ENCODE measurements at regions not wholly inside any gene's neighbourhood (a gene's known extent, or its start where the extent isn't known, plus 50 kb on each side); places are given as distances from the start of the nearest gene placed in this dataset.
"Not testable (repeated sequence)": the region's sequence is repeated elsewhere in the genome, so short reads cannot be mapped to it uniquely, and the experiment has no call there.

DNA sequence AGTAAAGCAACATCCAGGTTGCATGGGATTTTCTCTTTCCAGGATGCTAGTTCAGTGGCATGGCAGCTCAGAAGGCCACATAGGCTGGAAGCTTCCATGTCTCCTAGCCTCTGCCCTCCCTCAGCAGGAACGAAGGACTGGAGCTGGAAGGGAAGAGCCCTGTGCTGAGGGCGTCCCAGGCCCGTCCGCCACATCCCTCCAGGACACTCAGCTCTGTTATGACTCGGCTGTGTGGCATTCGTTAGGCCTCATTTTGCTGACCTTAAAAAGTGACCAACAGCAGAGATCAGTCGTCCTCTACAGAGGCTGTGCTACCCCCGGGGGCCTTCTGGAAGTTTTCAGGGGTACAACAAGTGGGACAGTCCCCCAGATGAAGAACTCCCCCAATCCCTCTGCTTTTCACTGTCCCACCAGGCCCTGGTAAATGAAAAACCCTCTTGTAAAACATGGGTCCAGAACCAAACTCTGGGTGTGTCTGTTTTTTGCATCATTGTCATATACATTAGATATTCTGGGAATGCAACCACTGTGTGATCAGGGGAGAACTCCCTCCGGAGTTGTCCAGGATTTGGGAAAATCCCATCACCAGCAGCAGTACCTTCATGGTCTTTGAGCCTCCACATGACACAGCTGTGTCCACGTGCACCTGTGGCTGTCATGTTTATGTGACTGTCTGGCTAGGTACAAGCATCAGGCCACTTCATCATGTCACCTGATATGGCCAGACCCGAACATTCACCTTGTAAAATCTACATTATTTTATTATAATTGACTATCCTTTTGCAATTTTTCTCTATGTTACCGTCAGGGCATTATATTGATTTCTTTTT, 149.9 kb downstream of the OR4M2 start:
- TF ChIP-seq, protein P1, sequence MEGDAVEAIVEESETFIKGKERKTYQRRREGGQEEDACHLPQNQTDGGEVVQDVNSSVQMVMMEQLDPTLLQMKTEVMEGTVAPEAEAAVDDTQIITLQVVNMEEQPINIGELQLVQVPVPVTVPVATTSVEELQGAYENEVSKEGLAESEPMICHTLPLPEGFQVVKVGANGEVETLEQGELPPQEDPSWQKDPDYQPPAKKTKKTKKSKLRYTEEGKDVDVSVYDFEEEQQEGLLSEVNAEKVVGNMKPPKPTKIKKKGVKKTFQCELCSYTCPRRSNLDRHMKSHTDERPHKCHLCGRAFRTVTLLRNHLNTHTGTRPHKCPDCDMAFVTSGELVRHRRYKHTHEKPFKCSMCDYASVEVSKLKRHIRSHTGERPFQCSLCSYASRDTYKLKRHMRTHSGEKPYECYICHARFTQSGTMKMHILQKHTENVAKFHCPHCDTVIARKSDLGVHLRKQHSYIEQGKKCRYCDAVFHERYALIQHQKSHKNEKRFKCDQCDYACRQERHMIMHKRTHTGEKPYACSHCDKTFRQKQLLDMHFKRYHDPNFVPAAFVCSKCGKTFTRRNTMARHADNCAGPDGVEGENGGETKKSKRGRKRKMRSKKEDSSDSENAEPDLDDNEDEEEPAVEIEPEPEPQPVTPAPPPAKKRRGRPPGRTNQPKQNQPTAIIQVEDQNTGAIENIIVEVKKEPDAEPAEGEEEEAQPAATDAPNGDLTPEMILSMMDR (IDR thresholded peaks at IDR 0.05; ENCODE audit: borderline replicate concordance, insufficient read depth, low read depth, low read length), result no peak
- no peak overlapping the region for H3K4me3 ChIP-seq (ENCODE audit: low read depth, low read length)

DNA sequence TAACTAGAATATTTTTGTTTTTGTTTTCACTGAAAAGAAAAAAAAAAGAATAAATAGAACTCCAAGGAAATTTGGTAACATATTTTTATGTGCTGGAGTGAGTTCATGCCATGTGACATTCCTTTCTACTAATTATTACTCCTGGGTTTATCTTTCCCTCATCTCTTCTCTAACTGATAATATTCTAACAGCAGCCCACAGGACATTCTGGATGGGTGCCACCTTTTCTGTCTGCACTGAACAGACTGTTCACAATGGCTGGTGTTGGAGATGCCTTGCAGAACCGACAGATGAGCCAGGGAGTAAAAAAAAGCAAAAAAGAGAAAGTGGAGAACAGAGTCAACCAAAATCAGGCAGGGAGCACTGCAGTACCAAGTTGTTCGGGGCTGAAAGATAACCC, 151.3 kb downstream of the OR4M2 start:
- TF ChIP-seq, protein P1 (IDR thresholded peaks at IDR 0.05; ENCODE audit: borderline replicate concordance, insufficient read depth, low read depth, low read length), result no peak
- H3K4me3 ChIP-seq (ENCODE audit: low read depth, low read length), result no peak overlapping the region

DNA sequence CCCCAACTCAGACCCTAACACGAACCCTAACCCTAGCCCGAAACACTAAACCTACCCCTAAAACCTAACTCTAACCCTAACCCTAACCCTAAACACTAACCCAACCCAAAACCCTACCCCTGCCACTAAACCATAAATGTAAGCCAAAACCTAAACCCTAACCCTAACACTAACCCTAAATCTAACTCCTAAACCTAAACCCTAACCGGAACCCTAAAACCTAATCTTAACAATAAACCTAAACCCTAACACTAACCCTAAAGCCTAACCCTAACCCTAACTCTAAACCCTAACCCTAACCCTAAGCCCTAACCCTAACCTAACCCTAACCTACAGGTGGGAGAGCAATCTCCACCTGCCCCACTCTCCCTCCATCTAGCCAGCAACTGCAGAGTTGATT, 152.3 kb downstream of the OR4M2 start:
- H3K4me3 ChIP-seq (ENCODE audit: low read depth, low read length), result no peak overlapping the region

DNA sequence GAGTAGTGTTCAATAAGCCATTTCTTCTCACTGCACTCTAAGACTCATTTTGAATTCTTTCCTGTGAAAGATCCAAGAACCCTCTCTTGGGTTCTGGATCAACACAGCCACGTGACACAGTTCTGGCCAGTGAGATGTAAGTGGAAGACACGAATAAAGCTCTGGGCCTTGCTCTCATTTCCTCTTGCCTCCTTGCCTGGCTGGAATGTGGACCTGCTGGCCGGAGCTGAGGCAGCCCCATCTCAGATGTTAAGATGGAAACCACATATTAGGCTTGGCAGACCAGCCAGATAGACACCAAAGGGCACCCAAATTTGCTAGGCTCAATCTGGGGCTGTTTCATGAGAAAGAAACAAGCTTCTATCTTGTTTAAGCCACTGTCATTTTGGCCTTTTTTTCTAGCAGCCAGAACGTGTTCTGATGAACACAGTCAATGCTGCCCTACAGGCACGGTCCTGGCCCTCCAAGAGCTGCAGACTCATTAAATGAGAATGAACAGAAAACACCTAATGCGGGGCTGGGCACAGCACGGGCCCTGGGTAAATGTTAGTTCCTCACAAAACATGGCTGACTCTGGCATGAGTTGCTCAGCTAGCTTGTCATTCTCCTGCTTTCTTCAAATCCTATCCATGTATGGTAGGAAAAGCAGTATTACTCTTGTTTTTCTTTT, 155.1 kb downstream of the OR4M2 start:
- not testable (repeated sequence) for H3K4me3 ChIP-seq (ENCODE audit: low read depth, low read length)

More for the DNA sequence above, 152.3 kb downstream of the OR4M2 start:
- TF ChIP-seq, protein P1 (IDR thresholded peaks at IDR 0.05; ENCODE audit: borderline replicate concordance, insufficient read depth, low read depth, low read length), result no peak

DNA sequence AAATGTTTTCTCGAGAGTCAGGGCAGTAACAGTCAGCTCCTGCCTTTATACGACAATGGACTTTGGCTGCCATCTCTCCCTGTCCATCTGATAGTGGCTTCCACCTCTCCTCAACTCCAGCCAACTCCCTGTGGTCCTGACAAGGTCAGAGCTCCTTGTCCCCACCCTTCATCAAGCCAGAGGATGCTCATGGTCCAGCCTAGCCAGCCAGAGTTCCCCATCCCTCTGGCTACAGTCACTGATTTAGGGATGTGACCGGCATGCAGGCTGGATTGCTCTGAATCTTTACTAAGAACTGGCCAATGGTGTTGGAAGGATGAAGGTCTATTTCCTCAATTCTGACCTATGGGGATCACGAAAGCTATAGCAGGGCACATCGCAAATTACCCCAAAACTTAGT, 156.1 kb downstream of the OR4M2 start:
- H3K4me3 ChIP-seq (ENCODE audit: low read depth, low read length), result no peak overlapping the region
- TF ChIP-seq, protein P1 (IDR thresholded peaks at IDR 0.05; ENCODE audit: borderline replicate concordance, insufficient read depth, low read depth, low read length), result no peak

DNA sequence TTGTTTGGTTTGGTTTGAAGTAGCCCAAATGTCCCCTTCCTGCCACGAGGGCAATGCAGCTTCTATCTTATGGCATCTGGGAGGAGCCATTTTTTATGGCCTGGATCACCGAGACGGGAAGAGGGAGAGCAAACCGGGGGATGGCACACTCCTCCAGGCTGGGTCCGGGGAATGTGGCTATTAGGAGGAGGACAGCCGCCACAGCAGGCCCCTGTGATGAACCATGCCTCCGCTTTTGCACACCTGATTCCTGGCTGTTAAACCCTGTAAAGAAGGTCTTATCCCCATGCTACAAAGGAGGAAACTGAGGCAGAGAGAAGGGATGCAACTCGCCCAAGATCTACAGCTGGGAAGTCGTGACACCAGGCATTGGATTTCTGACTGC, 157.6 kb downstream of the OR4M2 start:
- TF ChIP-seq, protein P1 (IDR thresholded peaks at IDR 0.05; ENCODE audit: borderline replicate concordance, insufficient read depth, low read depth, low read length), result no peak
- H3K4me3 ChIP-seq (ENCODE audit: low read depth, low read length), result no peak overlapping the region

DNA sequence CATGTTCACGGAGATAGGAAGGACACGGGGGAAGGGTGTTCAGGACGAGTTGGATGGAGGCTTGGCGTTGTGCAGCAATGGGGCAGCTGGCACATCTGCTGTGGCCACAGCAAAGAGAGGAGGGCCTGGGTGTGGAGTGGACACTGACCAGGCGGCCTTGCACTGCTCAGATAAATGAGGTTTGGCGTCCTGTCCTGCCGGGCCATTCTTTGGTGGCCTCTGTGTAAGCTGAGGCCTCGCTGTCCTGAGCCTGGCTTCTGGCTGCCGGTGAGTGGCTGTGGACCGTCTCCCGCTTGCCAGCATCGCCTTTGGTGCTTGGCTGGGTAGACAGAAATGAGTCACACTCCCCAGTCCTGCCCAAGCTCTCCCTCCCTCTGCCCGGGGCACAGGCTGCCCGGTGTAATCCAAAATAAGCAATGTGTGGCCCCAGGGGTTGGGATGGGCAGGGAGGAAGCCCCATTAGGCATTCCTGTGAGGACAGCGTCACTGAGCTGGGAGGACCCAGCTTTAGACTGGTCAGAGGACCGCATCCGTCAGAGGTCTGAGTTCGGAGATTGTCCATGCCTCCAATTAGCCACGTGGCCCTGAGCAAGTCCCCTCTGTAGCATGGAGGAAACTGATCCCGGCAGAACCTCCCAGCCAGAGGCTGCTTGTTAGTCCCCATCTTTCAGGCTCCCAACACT, 158.1 kb downstream of the OR4M2 start:
- H3K4me3 ChIP-seq (ENCODE audit: low read depth, low read length), result not testable (repeated sequence)

DNA sequence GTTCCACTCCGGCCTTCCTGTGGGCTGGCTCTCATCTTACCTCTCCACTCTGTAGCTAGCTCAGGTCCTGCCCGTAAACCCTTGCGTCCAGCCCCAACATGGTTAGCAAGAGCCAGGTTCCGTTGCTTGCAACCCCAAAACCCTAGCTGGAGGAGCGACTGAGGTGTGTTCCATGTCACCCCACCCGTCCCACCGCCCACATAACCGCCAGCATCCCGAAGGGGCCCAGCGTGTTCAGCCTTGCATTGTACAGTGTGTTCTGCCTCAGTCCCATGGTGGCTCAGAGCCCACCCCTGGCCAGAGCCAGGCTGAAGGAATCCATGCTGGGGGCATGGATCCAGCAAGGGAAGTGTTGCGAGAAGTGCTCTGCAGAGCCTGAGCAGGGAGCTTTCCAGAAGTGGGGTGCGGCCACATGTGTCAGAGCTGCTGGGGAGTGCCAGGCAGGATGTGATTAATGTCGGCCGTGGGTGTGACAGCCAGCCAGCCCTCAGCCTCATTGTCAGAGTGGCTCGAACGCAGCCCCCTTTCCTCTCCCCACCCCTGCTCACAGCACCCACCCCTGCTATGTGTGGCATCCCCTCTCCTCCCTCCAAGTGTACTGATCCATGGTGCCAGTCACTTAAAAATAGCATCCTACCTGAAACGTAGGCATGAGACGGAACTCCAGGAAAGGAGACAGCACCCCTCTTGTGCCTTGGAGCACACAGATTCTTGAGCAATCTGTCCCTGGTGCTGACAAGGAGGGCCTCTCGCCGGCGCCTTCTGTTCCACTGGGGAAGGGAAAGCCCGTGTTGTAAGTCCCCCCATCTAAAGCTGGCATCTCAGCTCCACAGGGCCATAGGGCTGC, 158.9 kb downstream of the OR4M2 start:
- not testable (repeated sequence) for H3K4me3 ChIP-seq (ENCODE audit: low read depth, low read length)
